ENCODE measurements at regions not wholly inside any gene's neighbourhood (a gene's known extent, or its start where the extent isn't known, plus 50 kb on each side); places are given as distances from the start of the nearest gene placed in this dataset.

- H3K27ac ChIP-seq (ENCODE audit: low read depth, low read length), result no peak overlapping the region
- no peak overlapping the region for H3K4me3 ChIP-seq (ENCODE audit: low read depth, low read length)
- no peaks in the 10 kb centered on the region for H3K36me3 ChIP-seq (ENCODE audit: insufficient read depth, low read length)
- no peaks in the 10 kb centered on the region for H3K27me3 ChIP-seq (ENCODE audit: insufficient read depth, low read length)
- H2AFZ ChIP-seq (ENCODE audit: low read length, unreplicated experiment), result no peak overlapping the region
- H3K4me1 ChIP-seq (ENCODE audit: control insufficient read depth, insufficient read depth, low read length, unreplicated experiment), result no peaks in the 10 kb centered on the region
- no peaks in the 10 kb centered on the region for H3K79me2 ChIP-seq (ENCODE audit: control insufficient read depth, insufficient read depth, low read length, unreplicated experiment)
These were observed 253.4 kb downstream of the VGLL3 start for GRCh38 chr3:86737517-86737916.

- no peaks in the 10 kb centered on the region for H3K4me1 ChIP-seq (ENCODE audit: control insufficient read depth, insufficient read depth, low read length, unreplicated experiment)
- H3K36me3 ChIP-seq (ENCODE audit: insufficient read depth, low read length), result no peaks in the 10 kb centered on the region
- H3K79me2 ChIP-seq (ENCODE audit: control insufficient read depth, insufficient read depth, low read length, unreplicated experiment), result no peaks in the 10 kb centered on the region
- peaks cover 8% of the 10 kb centered on the region; the same call in 1 of the 2 replicates for H3K27me3 ChIP-seq (ENCODE audit: insufficient read depth, low read length)
- H3K4me3 ChIP-seq (ENCODE audit: low read depth, low read length), result no peak overlapping the region
- no peak overlapping the region for H3K27ac ChIP-seq (ENCODE audit: low read depth, low read length)
- H2AFZ ChIP-seq (ENCODE audit: low read length, unreplicated experiment), result no peak overlapping the region
These were observed 257.7 kb downstream of the VGLL3 start for GRCh38 chr3:86733257-86733656.

- Histone ChIP-seq H3K27me3 (ENCODE audit: insufficient read depth, low read length) (peaks cover 11% of the 10 kb centered on the region), H3K4me3 (ENCODE audit: low read depth, low read length) (no peak overlapping the region), H2AFZ (ENCODE audit: low read length, unreplicated experiment) (no peak overlapping the region), H3K27ac (ENCODE audit: low read depth, low read length) (no peak overlapping the region), H3K79me2 (ENCODE audit: control insufficient read depth, insufficient read depth, low read length, unreplicated experiment) (no peaks in the 10 kb centered on the region), H3K36me3 (ENCODE audit: insufficient read depth, low read length) (no peaks in the 10 kb centered on the region), H3K4me1 (ENCODE audit: control insufficient read depth, insufficient read depth, low read length, unreplicated experiment) (no peaks in the 10 kb centered on the region)
These were observed 259.4 kb downstream of the VGLL3 start for GRCh38 chr3:86731501-86731901.

DNA sequence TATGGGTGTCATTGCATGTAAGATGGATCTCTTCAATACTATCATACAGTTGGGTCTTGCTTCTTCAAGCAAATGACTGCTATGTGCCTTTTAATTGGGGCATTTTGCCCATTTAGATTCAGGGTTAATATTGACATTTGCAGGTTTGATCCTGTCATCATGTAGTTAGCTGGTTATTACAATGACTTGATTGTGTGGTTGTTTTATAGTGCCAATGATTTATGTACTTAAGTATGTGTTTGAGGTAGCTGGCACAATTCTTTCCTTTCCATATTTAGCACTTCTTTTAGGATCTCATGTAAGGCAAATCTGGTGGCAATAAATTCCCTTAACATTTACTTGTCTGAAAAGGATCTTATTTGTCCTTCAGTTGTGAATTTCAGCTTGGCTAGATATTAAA is 267.5 kb downstream of the VGLL3 start:
- Histone ChIP-seq H3K4me1 (ENCODE audit: control insufficient read depth, insufficient read depth, low read length, unreplicated experiment) (no peaks in the 10 kb centered on the region), H3K27me3 (ENCODE audit: insufficient read depth, low read length) (peaks cover 4% of the 10 kb centered on the region), H3K4me3 (ENCODE audit: low read depth, low read length) (no peak overlapping the region), H3K36me3 (ENCODE audit: insufficient read depth, low read length) (no peaks in the 10 kb centered on the region), H2AFZ (ENCODE audit: low read length, unreplicated experiment) (no peak overlapping the region), H3K79me2 (ENCODE audit: control insufficient read depth, insufficient read depth, low read length, unreplicated experiment) (no peaks in the 10 kb centered on the region), H3K27ac (ENCODE audit: low read depth, low read length) (no peak overlapping the region)

DNA sequence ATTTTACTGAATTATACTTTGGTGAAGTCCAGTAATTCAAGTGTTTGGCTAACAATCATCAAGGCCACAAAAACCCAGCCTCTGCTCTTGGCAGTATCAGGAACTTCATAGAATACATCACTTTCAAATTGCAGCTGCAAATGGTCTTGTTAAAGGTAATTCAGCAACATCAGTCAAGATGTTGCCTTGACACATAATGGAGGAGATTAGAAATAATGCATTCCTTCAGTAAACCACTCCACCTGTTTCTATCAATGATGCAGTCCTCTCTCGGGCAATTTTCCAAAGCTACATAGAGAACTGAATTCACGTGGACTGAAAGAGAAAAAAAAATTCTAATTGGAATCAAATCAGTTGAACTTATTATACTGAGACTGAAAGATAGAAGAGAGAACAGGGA is 279.3 kb downstream of the VGLL3 start:
- no peaks in the 10 kb centered on the region for H3K36me3 ChIP-seq (ENCODE audit: insufficient read depth, low read length)

GRCh38 chr3:86708893-86709292 is 282.1 kb downstream of the VGLL3 start:
- Histone ChIP-seq H3K27me3 (ENCODE audit: insufficient read depth, low read length) (peaks cover 20% of the 10 kb centered on the region), H3K27ac (ENCODE audit: low read depth, low read length) (no peak overlapping the region), H2AFZ (ENCODE audit: low read length, unreplicated experiment) (no peak overlapping the region)

More for the DNA sequence above, 279.3 kb downstream of the VGLL3 start:
- no peak overlapping the region for H2AFZ ChIP-seq (ENCODE audit: low read length, unreplicated experiment)
- H3K4me3 ChIP-seq (ENCODE audit: low read depth, low read length), result no peak overlapping the region
- H3K79me2 ChIP-seq (ENCODE audit: control insufficient read depth, insufficient read depth, low read length, unreplicated experiment), result no peaks in the 10 kb centered on the region
- no peaks in the 10 kb centered on the region for H3K4me1 ChIP-seq (ENCODE audit: control insufficient read depth, insufficient read depth, low read length, unreplicated experiment)
- no peak overlapping the region for H3K27ac ChIP-seq (ENCODE audit: low read depth, low read length)
- H3K27me3 ChIP-seq (ENCODE audit: insufficient read depth, low read length), result peaks cover 15% of the 10 kb centered on the region

DNA sequence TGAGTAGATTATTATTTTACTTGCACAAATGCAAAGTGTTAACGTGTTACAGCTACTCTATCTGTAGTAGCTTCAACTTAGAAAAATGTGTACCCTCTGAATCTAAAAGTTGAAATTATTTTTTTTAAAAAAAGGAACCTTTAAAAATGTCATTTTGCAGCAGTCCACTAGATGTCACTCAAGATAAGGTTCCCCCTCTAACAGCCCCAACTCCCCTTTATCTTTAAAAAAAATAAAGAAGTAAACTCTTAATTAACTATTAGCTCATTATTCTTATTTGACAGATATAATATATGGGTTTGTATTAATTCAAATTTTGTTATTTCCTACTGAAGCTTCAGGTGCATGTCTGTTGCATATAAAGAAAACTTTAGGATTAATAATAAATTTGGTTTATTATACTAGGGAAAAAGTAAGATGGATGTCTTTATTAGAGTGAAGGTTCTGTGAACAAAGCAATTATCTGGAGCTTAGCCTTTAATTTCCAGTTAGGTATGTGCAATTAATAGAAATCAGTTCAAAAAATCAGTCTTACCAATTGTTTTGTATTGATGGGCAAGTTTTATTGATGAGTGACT is 288.5 kb downstream of the VGLL3 start:
- no peaks in the 10 kb centered on the region for H3K79me2 ChIP-seq (ENCODE audit: control insufficient read depth, insufficient read depth, low read length, unreplicated experiment)
- H3K27ac ChIP-seq (ENCODE audit: low read depth, low read length), result no peak overlapping the region
- no peak overlapping the region for H3K4me3 ChIP-seq (ENCODE audit: low read depth, low read length)
- no peaks in the 10 kb centered on the region for H3K4me1 ChIP-seq (ENCODE audit: control insufficient read depth, insufficient read depth, low read length, unreplicated experiment)
- H3K36me3 ChIP-seq (ENCODE audit: insufficient read depth, low read length), result no peaks in the 10 kb centered on the region
- H2AFZ ChIP-seq (ENCODE audit: low read length, unreplicated experiment), result no peak overlapping the region
- peaks cover 15% of the 10 kb centered on the region for H3K27me3 ChIP-seq (ENCODE audit: insufficient read depth, low read length)

More at GRCh38 chr3:86708893-86709292, 282.1 kb downstream of the VGLL3 start:
- Histone ChIP-seq H3K4me1 (ENCODE audit: control insufficient read depth, insufficient read depth, low read length, unreplicated experiment) (no peaks in the 10 kb centered on the region), H3K4me3 (ENCODE audit: low read depth, low read length) (no peak overlapping the region), H3K36me3 (ENCODE audit: insufficient read depth, low read length) (no peaks in the 10 kb centered on the region), H3K79me2 (ENCODE audit: control insufficient read depth, insufficient read depth, low read length, unreplicated experiment) (no peaks in the 10 kb centered on the region)

DNA sequence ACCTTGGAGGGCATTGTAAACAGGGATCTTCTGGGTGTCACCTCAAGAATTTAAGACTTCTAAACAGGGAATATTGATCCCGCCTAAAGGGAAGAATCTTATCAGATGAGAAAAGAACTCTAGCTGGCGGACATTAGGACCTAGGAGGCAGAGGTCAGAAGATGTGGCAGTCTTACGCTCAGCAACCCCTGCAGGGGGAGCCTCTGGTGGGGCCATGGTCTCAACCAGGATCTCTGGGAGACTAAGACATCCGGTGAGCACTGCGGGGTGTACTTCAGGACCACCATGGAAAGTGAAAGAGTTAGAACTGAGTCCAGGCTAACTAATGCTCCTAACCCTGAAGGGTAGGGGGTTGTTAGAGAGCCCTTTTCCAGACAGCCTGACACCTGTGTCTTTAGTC is 295.2 kb downstream of the VGLL3 start:
- no peaks in the 10 kb centered on the region for H3K4me1 ChIP-seq (ENCODE audit: control insufficient read depth, insufficient read depth, low read length, unreplicated experiment)
- H2AFZ ChIP-seq (ENCODE audit: low read length, unreplicated experiment), result no peak overlapping the region
- no peak overlapping the region for H3K4me3 ChIP-seq (ENCODE audit: low read depth, low read length)
- H3K36me3 ChIP-seq (ENCODE audit: insufficient read depth, low read length), result no peaks in the 10 kb centered on the region
- no peaks in the 10 kb centered on the region for H3K79me2 ChIP-seq (ENCODE audit: control insufficient read depth, insufficient read depth, low read length, unreplicated experiment)
- H3K27me3 ChIP-seq (ENCODE audit: insufficient read depth, low read length), result peaks cover 39% of the 10 kb centered on the region
- H3K27ac ChIP-seq (ENCODE audit: low read depth, low read length), result no peak overlapping the region

- Histone ChIP-seq H3K4me3 (ENCODE audit: low read depth, low read length) (no peak overlapping the region), H3K27me3 (ENCODE audit: insufficient read depth, low read length) (0 out of 2 replicates have a peak, but pooled peaks cover 6% of the 10 kb centered on the region), H3K4me1 (ENCODE audit: control insufficient read depth, insufficient read depth, low read length, unreplicated experiment) (no peaks in the 10 kb centered on the region), H2AFZ (ENCODE audit: low read length, unreplicated experiment) (no peak overlapping the region), H3K27ac (ENCODE audit: low read depth, low read length) (no peak overlapping the region), H3K79me2 (ENCODE audit: control insufficient read depth, insufficient read depth, low read length, unreplicated experiment) (no peaks in the 10 kb centered on the region), H3K36me3 (ENCODE audit: insufficient read depth, low read length) (no peaks in the 10 kb centered on the region)
These were observed 317.0 kb downstream of the VGLL3 start for GRCh38 chr3:86673991-86674390.

GRCh38 chr3:86661817-86662216 is 329.1 kb downstream of the VGLL3 start:
- H3K27me3 ChIP-seq (ENCODE audit: insufficient read depth, low read length), result peaks cover 40% of the 10 kb centered on the region
- no peaks in the 10 kb centered on the region for H3K4me1 ChIP-seq (ENCODE audit: control insufficient read depth, insufficient read depth, low read length, unreplicated experiment)
- H3K4me3 ChIP-seq (ENCODE audit: low read depth, low read length), result no peak overlapping the region
- H3K27ac ChIP-seq (ENCODE audit: low read depth, low read length), result no peak overlapping the region
- H3K79me2 ChIP-seq (ENCODE audit: control insufficient read depth, insufficient read depth, low read length, unreplicated experiment), result no peaks in the 10 kb centered on the region
- H3K36me3 ChIP-seq (ENCODE audit: insufficient read depth, low read length), result no peaks in the 10 kb centered on the region
- H2AFZ ChIP-seq (ENCODE audit: low read length, unreplicated experiment), result no peak overlapping the region

- Histone ChIP-seq H3K79me2 (ENCODE audit: control insufficient read depth, insufficient read depth, low read length, unreplicated experiment) (no peaks in the 10 kb centered on the region), H3K4me3 (ENCODE audit: low read depth, low read length) (no peak overlapping the region), H3K27ac (ENCODE audit: low read depth, low read length) (no peak overlapping the region), H3K4me1 (ENCODE audit: control insufficient read depth, insufficient read depth, low read length, unreplicated experiment) (no peaks in the 10 kb centered on the region), H3K36me3 (ENCODE audit: insufficient read depth, low read length) (no peaks in the 10 kb centered on the region), H3K27me3 (ENCODE audit: insufficient read depth, low read length) (peaks cover 33% of the 10 kb centered on the region), H2AFZ (ENCODE audit: low read length, unreplicated experiment) (no peak overlapping the region)
These were observed 332.1 kb downstream of the VGLL3 start for GRCh38 chr3:86658876-86659275.
